Uterus (tissue), 3 donors: ENCODE measurements at regions not wholly inside any gene's neighbourhood (a gene's known extent, or its start where the extent isn't known, plus 50 kb on each side); places are given as distances from the start of the nearest gene placed in this dataset.

Source experiments
- DNase-seq, 2 donors: peaks; one replicate each; pipeline ENCODE4 v3.0.0-alpha.2; 2019 to 2020
- H3K27ac ChIP-seq, 2 donors: fragments of 200-600 bp; sonication (generic); 1 replicate in 1 of 2; 2 replicates in 1 of 2; pipeline ENCODE4 v1.5.1; 2016 to 2018
- H3K27me3 ChIP-seq, 2 donors: fragments of 200-600 bp; sonication (generic); one replicate each; pipeline ENCODE4 v1.5.1; 2018 to 2019; ENCODE audit warnings: control low read depth in 1 of 2
- H3K36me3 ChIP-seq, 2 donors: fragments of 200-600 bp; sonication (generic); one replicate each; pipeline ENCODE4 v1.5.1; 2019; ENCODE audit warnings: control low read depth in 1 of 2
- H3K4me1 ChIP-seq, 2 donors: fragments of 200-600 bp; sonication (generic); one replicate each; pipeline ENCODE4 v1.5.1; 2018 to 2019; ENCODE audit warnings: control low read depth in 1 of 2
- H3K4me3 ChIP-seq, 2 donors: fragments of 200-600 bp; sonication (generic); 1 replicate in 1 of 2; 2 replicates in 1 of 2; pipeline ENCODE4 v1.5.1; 2018 to 2019; ENCODE audit warnings: mild to moderate bottlenecking in 1 of 2
- H3K9me3 ChIP-seq, 2 donors: fragments of 200-600 bp; sonication (generic); one replicate each; pipeline ENCODE4 v1.5.1; 2019; ENCODE audit warnings: control low read depth in 1 of 2
- CTCF ChIP-seq, 4 experiments: fragments of 200-600 bp in 2 of 4; fragments of 450-650 bp in 2 of 4; sonication (generic) in 2 of 4; IDR thresholded peaks; one replicate each; pipeline ENCODE4 v1.5.1; 2016 to 2019; ENCODE audit warnings: antibody characterized with exemption in 4 of 4, mild to moderate bottlenecking in 2 of 4, moderate library complexity in 1 of 4
- POLR2A ChIP-seq, 2 donors: fragments of 450-650 bp; IDR thresholded peaks; one replicate each; pipeline ENCODE4 v1.6.1; 2016; ENCODE audit warnings: antibody characterized with exemption in 2 of 2, mild to moderate bottlenecking in 1 of 2, moderate library complexity in 1 of 2
- intact Hi-C: fragments of 100-400 bp; cut with DNase I; formaldehyde crosslinking; loops from one replicate; pipeline ENCODE4 v1.15.1; 2023; ENCODE audit warnings: low total_unique reads
- donor health status: DM: yes; HTN: yes; CAD: no.

- no peak overlapping the region for H3K27ac ChIP-seq
- no peak for TF ChIP-seq POLR2A (IDR thresholded peaks at IDR 0.05)
- TF ChIP-seq CTCF (IDR thresholded peaks at IDR 0.05) = no peak
- intact Hi-C loops = no loop called here
- no peak overlapping the region for H3K4me3 ChIP-seq
- H3K36me3 ChIP-seq = no peaks in the 10 kb centered on the region
- no peaks in the 10 kb centered on the region for H3K27me3 ChIP-seq
- no peaks in the 10 kb centered on the region for H3K9me3 ChIP-seq
- DNase-seq = no peak
- H3K4me1 ChIP-seq = no peaks in the 10 kb centered on the region
Observed at GRCh38 chr12:59031313-59031712, 111.0 kb upstream of the LRIG3 start.

DNA sequence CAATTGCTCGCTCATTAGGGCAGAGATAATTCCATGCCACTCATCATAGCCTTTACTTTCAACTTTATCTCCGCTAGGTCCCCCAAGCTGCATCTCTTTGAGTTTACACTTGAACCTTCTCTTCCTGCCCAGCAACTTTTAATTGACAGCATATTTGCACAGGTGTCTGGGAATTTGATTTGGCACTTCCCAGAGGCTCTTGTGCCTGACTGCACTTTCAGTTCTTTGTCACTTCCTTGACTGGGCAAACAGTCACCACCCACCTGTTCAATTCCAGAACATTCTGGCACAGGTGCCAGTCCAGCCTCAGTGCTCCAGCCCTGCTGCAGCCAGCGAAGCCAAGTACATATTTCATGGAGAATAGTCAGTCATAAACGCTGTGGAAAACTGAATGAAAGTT, 110.1 kb upstream of the LRIG3 start:
- H3K27me3 ChIP-seq = no peaks in the 10 kb centered on the region
- H3K9me3 ChIP-seq = no peaks in the 10 kb centered on the region
- intact Hi-C loops = no loop called here
- H3K27ac ChIP-seq = no peak overlapping the region
- no peak for TF ChIP-seq CTCF (IDR thresholded peaks at IDR 0.05)
- TF ChIP-seq POLR2A (IDR thresholded peaks at IDR 0.05) = no peak
- no peak overlapping the region for H3K4me3 ChIP-seq
- H3K4me1 ChIP-seq = no peaks in the 10 kb centered on the region
- H3K36me3 ChIP-seq = no peaks in the 10 kb centered on the region
- DNase-seq = no peak

- intact Hi-C loops = no loop called here
- TF ChIP-seq CTCF (IDR thresholded peaks at IDR 0.05) (no peak), POLR2A (IDR thresholded peaks at IDR 0.05) (no peak)
- DNase-seq = no peak
- Histone ChIP-seq H3K27ac (no peak overlapping the region), H3K4me1 (no peaks in the 10 kb centered on the region), H3K4me3 (no peak overlapping the region), H3K36me3 (no peaks in the 10 kb centered on the region), H3K27me3 (no peaks in the 10 kb centered on the region), H3K9me3 (no peaks in the 10 kb centered on the region)
Observed at GRCh38 chr12:59027199-59027598, 106.9 kb upstream of the LRIG3 start.

DNA sequence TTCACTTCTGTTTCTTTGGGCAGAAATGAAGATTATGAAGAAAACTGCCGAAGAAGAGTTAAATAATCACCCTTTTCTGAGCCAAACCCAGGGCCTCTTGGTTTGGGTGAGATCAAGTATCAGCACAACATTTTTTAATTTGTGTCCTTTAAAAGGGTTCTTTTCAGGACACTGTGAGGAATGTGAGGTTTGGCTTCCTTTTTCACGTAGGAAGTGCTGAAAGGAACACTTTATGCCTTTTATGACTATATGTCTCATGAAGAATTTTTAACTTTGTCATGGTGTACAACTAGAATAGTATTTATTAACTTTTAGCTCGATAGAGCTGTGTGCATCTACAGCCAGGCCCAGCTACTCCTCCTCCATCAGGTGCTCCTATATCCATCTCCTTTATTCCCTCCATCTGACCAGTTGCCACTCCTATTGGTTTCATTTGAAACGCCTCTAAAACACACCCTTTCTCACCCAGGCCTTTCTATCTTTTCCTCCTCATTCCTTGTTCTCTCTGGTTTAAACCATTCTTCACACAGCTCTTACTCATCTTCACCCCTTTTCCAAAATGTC, 103.6 kb upstream of the LRIG3 start:
- no peak for DNase-seq
- Histone ChIP-seq H3K4me1 (no peaks in the 10 kb centered on the region), H3K4me3 (no peak overlapping the region), H3K27ac (no peak overlapping the region), H3K36me3 (no peaks in the 10 kb centered on the region), H3K27me3 (no peaks in the 10 kb centered on the region), H3K9me3 (no peaks in the 10 kb centered on the region)
- intact Hi-C loops = no loop called here
- no peak for TF ChIP-seq CTCF (IDR thresholded peaks at IDR 0.05)
- no peak for TF ChIP-seq POLR2A (IDR thresholded peaks at IDR 0.05)

- Histone ChIP-seq H3K4me1 (no peaks in the 10 kb centered on the region), H3K4me3 (no peak overlapping the region), H3K27ac (no peak overlapping the region), H3K27me3 (no peaks in the 10 kb centered on the region), H3K36me3 (no peaks in the 10 kb centered on the region), H3K9me3 (no peaks in the 10 kb centered on the region)
- intact Hi-C loops = no loop called here
- TF ChIP-seq CTCF (IDR thresholded peaks at IDR 0.05) = no peak
- TF ChIP-seq POLR2A (IDR thresholded peaks at IDR 0.05) = no peak
- no peak for DNase-seq
Observed at GRCh38 chr12:59020073-59020946, 100.0 kb upstream of the LRIG3 start.
